ENCODE measurements at regions not wholly inside any gene's neighbourhood (a gene's known extent, or its start where the extent isn't known, plus 50 kb on each side); places are given as distances from the start of the nearest gene placed in this dataset.

GRCh38 chr15:36210426-36210825, 369.0 kb upstream of the CDIN1 start:
- no peak for DNase-seq

- no peak for DNase-seq
Observed at GRCh38 chr15:36218322-36218721, 361.1 kb upstream of the CDIN1 start.

- DNase-seq = no peak
Observed at GRCh38 chr15:36218991-36219390, 360.4 kb upstream of the CDIN1 start.

- DNase-seq = no peak
Observed at GRCh38 chr15:36221992-36222391, 357.4 kb upstream of the CDIN1 start.

GRCh38 chr15:36230776-36231175, 348.6 kb upstream of the CDIN1 start:
- no peak for DNase-seq

- DNase-seq = no peak
Observed at GRCh38 chr15:36232491-36232890, 346.9 kb upstream of the CDIN1 start.

- no peak for DNase-seq
Observed at GRCh38 chr15:36234743-36235142, 344.7 kb upstream of the CDIN1 start.

- no peak for DNase-seq
Observed at GRCh38 chr15:36235173-36235572, 344.3 kb upstream of the CDIN1 start.

GRCh38 chr15:36239509-36239908, 339.9 kb upstream of the CDIN1 start:
- DNase-seq = no peak

- no peak for DNase-seq
Observed at GRCh38 chr15:36251450-36251849, 328.0 kb upstream of the CDIN1 start.

GRCh38 chr15:36252146-36252711, 327.2 kb upstream of the CDIN1 start:
- DNase-seq = no peak

- DNase-seq = no peak
Observed at GRCh38 chr15:36254426-36254825, 325.0 kb upstream of the CDIN1 start.

GRCh38 chr15:36256404-36256807, 323.0 kb upstream of the CDIN1 start:
- DNase-seq = no peak

- DNase-seq = no peak
Observed at GRCh38 chr15:36263666-36264065, 315.8 kb upstream of the CDIN1 start.

GRCh38 chr15:36265422-36265821, 314.0 kb upstream of the CDIN1 start:
- no peak for DNase-seq

- no peak for DNase-seq
Observed at GRCh38 chr15:36271048-36271447, 308.4 kb upstream of the CDIN1 start.

- DNase-seq = no peak
Observed at GRCh38 chr15:36275656-36276055, 303.8 kb upstream of the CDIN1 start.

GRCh38 chr15:36278219-36278618, 301.2 kb upstream of the CDIN1 start:
- no peak for DNase-seq

GRCh38 chr15:36282821-36283220, 296.6 kb upstream of the CDIN1 start:
- no peak for DNase-seq

- no peak for DNase-seq
Observed at GRCh38 chr15:36284911-36285310, 294.5 kb upstream of the CDIN1 start.

- DNase-seq = no peak
Observed at GRCh38 chr15:36291501-36291900, 287.9 kb upstream of the CDIN1 start.

GRCh38 chr15:36294359-36294758, 285.1 kb upstream of the CDIN1 start:
- no peak for DNase-seq

GRCh38 chr15:36301947-36302346, 277.5 kb upstream of the CDIN1 start:
- no peak for DNase-seq

GRCh38 chr15:36313021-36313420, 266.4 kb upstream of the CDIN1 start:
- no peak for DNase-seq

- no peak for DNase-seq
Observed at GRCh38 chr15:36313736-36314280, 265.6 kb upstream of the CDIN1 start.

Data from NCI-H1694 (cell line).